LoVo (cell line): ENCODE measurements at regions not wholly inside any gene's neighbourhood (a gene's known extent, or its start where the extent isn't known, plus 50 kb on each side); places are given as distances from the start of the nearest gene placed in this dataset.

Source experiments
- DNase-seq: peaks from one replicate; pipeline ENCODE4 v3.0.0-alpha.2; 2016; ENCODE audit warnings: low spot score

GRCh38 chr10:112054516-112054915, 129.0 kb downstream of the GPAM start:
- no peak for DNase-seq

- no peak for DNase-seq
These were observed 126.5 kb downstream of the GPAM start for GRCh38 chr10:112057072-112057471.

GRCh38 chr10:112059220-112059619, 124.3 kb downstream of the GPAM start:
- no peak for DNase-seq

GRCh38 chr10:112071596-112072133, 111.9 kb downstream of the GPAM start:
- DNase-seq: no peak

- DNase-seq: no peak
These were observed 105.6 kb downstream of the GPAM start for GRCh38 chr10:112078003-112078402.

GRCh38 chr10:112080231-112080630, 103.3 kb downstream of the GPAM start:
- no peak for DNase-seq

GRCh38 chr10:112082120-112082519, 101.4 kb downstream of the GPAM start:
- no peak for DNase-seq

GRCh38 chr10:112083472-112083871, 100.1 kb downstream of the GPAM start:
- no peak for DNase-seq

GRCh38 chr10:112087953-112088456, 95.6 kb downstream of the GPAM start:
- DNase-seq: no peak

GRCh38 chr10:112091703-112092102, 91.9 kb downstream of the GPAM start:
- DNase-seq: no peak

GRCh38 chr10:112092519-112092918, 91.0 kb downstream of the GPAM start:
- DNase-seq: peak; percentile 16

GRCh38 chr10:112094984-112095383, 88.6 kb downstream of the GPAM start:
- no peak for DNase-seq

GRCh38 chr10:112095731-112096130, 87.8 kb downstream of the GPAM start:
- DNase-seq: no peak

GRCh38 chr10:112098682-112099081, 84.9 kb downstream of the GPAM start:
- DNase-seq: no peak
